ENCODE measurements at regions not wholly inside any gene's neighbourhood (a gene's known extent, or its start where the extent isn't known, plus 50 kb on each side); places are given as distances from the start of the nearest gene placed in this dataset.
"Not testable (repeated sequence)": the region's sequence is repeated elsewhere in the genome, so short reads cannot be mapped to it uniquely, and the experiment has no call there.

DNA sequence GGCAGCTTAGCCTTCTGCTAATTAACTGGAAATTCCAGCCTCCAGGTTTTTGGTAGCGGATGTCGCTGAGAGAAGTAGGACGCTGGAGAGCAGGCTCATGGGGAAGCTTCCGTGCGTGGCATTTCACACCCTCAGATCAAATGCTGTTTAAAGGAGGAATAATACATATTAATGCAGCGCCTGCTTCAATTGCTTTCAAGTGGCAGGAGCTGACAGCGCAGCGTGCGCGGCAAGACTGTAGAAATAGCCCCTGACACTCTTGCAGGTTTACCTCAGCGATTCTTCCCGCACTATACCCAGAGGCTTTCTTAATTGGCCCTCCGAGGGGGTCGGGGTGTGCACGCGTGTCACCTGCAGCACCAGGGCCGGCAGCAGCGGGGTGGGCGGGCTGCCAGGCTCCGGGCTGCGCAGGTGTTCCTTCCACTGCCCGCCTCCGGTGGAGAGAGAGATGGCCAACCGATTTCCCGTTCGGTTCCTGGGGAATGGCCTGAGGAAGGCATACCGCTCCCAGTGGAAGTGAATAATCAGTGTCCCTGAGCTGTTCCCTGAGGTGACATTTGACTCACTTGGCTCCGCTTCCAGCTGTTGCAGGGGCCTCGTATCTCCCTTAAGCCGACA, 427.9 kb downstream of the KCTD16 start:
- DNase-seq (ENCODE audit: low spot score), result no peak

DNA sequence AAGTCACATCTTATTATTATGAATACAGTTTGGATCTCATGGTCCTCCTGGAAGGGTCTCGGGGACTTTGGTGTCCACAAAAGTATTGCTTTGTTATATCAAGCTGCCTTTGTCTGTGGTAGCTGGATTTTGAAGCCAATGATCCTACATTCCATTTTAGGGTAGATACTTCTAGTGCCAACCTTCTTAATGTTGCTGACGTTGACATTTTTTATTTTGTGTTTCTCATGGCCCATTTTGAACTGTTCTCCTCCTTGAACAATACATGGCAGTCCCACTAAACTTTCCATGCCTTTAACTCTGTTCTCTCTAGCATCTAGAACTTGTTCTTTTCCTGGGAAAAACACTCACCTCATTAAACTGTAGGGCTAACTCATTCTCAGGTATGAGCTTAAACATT, 425.8 kb downstream of the KCTD16 start:
- no peak for DNase-seq (ENCODE audit: low spot score)

DNA sequence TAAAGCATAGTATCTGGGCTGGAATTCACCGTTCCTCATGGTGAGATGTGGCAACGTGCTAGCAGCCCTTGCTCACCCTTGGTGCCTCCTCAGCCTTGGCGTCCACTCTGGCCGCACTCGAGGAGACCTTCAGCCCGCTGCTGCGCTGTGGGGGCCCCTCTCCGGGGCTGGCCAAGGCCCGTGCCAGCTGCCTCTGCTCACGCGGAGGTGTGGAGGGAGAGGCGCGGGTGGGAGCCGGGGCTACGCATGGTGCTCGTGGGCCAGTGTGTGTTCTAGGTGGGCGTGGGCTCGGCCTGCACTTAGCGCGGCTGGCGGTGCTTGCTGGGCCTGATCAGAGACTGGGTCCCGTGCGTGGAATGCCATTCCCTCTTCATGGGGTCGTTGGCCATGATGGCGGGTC, 424.2 kb downstream of the KCTD16 start:
- DNase-seq (ENCODE audit: low spot score), result no peak

DNA sequence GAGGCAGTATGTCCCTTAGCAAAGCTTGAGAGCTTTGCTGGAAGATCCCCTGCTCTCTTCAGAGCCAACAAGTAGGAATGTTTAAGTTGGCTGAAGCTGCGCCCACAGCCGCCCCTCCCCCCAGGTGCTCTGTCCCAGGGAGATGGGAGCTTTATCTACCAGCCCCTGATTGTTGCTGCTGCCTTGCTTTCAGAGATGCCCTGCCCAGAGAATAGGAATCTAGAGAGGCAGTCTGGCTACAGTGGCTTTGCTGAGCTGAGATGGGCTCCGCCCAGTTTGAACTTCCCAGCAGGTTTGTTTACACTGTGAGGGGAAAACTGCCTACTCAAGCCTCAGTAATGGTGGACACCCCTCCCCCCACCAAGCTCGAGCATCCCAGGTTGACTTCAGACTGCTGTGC, 423.6 kb downstream of the KCTD16 start:
- DNase-seq (ENCODE audit: low spot score), result not testable (repeated sequence)

DNA sequence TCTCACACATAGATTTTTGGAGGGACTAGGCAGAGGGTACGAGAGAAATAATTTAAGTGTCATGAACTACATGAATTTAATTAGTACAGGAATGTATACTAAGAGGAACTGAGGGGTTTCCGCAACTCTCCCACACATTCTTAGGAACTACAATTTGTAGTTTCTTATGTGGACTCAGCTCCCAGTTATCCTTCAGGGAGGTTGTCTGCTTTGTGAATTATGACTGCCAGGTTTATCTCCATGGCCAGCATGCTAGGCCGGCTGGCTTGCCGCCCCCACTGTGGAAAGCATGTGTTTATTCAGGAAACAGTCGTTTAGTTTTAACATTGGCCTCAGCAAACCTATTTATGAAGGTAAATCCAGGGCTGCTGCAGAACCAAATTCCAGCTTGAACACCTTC, 415.0 kb downstream of the KCTD16 start:
- DNase-seq (ENCODE audit: low spot score), result no peak

DNA sequence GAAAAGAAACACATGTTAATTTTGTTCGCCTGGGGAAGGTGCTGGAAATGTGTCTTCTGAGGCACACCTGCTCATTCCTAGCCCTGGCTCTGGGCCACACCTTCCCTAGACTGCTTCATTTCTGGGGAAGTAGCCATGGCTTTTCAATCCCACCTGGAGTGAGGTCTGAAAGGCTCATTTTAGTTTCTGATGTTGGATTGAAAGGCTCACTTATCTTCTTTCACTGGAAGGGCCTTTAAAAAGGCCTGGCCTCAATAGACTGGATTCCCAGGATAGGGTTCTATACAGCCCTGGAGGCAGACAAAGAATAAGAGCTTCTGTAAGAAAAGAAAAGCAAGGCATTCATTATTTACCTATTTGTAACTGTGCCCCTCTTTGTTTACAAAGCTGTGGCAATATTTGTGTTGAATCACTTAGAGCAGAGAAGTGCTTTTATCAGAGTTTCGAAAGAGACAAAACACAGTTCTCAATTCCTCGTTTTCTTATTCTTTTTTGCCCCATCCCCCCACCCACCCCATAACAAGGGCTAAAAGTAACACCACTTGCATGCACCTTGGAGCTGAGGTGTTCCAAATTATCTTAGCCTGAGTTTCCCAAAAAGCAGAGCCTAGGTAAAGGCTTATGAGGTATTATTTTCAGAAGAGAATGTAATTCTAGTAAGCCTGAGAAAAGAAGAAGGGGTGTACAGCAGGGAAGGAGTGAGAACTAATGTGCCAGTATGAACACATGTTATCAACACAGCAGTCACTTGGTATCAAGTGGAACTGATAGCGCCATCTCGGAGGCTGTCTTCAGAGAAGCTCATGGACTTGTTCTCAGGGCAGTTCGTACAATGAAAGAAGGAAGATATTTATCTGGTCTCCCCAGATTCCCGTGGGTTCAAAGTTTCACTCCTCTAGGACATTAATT, 413.1 kb downstream of the KCTD16 start:
- DNase-seq (ENCODE audit: low spot score), result no peak

DNA sequence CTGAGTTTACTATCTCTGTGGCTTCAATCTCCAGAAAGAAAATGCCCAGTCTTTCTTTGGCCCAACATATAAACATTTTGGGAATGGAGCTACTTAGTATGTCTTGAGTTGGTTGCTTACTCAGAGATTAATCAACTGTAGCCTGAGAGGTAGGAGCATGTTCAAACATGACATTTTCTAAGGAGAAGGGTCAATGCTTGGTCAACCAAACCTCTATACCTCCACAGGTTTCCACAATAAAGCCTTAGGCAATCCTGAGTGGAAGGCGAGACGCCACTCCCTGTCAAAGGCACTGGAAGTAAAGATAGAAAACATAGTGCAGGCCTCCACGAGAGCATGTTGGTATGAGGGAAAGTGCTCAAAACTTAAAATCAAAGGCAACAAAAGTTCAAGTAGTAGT, 411.4 kb downstream of the KCTD16 start:
- DNase-seq (ENCODE audit: low spot score), result no peak

DNA sequence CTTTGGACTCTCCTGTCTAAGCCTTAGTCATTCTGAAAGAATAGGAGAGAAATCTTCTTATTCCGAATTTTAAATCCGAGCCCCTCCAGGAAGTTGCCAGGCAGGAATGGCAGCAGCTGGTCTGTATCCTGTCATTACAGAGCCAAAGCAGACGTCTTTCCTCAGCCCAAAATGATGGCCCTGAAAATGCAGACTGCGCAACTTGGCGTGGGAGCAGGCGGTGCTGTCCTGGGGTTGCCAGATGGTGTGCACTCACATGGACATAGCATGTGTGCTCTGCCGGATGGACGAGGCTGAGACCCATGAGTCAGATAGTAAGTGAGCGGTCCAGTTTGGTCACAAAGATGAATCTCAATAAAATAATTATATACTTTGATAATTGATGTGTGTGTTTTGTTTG, 410.4 kb downstream of the KCTD16 start:
- no peak for DNase-seq (ENCODE audit: low spot score)

DNA sequence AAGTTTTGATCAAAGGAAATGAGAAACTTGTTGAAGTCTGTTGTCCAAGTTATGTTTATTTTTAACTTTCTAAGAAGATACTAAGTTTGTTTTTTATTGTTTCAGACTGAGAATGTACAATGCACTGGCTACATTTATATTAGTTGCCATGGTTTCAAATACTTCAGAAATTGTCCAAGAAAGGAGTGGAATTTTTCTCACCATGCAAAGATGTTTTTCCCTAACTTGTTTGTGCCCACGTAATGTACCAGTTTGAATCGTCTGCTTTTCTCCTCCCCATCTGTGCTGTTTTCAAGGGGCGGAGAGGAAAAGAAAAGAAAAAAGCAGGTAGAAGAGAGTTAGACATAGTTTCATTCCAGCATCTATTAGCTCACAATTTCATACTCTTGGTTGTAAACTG, 407.0 kb downstream of the KCTD16 start:
- DNase-seq (ENCODE audit: low spot score), result no peak

DNA sequence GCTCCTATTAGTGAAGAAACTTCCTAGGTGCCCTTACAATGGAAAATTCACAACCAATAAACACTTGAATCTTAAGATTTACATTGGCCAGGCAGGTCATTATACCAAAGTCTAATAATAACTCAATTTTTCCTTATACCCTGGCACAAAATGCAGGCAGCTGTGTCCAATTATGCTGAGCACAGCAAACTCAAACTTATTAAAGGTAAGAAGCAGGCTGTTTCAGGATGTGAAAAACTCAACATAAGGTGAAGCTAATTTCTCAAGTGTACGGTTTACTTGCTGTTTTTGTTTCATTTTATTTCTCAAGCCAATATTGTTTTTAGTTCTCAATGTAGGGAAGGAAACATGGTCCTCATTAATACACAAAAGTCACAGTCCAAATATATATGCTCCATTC, 405.1 kb downstream of the KCTD16 start:
- no peak for DNase-seq (ENCODE audit: low spot score)

DNA sequence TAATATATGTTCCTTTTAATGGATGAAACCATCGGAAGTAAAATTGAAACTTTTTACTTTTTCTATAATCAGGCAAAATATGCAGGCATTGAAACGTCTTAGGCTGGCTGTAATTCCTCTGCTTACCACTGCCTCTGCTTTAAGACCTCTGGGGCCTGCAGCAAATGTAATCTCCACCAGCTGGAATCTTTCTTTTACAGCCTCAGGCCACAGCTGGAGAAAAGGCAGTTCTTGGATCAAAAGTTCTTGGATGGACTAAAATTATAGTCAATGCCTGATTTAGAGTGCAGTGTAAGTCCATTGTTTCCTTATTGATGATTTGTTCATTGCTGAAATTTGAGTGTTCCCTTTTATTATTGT, 396.7 kb downstream of the KCTD16 start:
- DNase-seq (ENCODE audit: low spot score), result no peak

DNA sequence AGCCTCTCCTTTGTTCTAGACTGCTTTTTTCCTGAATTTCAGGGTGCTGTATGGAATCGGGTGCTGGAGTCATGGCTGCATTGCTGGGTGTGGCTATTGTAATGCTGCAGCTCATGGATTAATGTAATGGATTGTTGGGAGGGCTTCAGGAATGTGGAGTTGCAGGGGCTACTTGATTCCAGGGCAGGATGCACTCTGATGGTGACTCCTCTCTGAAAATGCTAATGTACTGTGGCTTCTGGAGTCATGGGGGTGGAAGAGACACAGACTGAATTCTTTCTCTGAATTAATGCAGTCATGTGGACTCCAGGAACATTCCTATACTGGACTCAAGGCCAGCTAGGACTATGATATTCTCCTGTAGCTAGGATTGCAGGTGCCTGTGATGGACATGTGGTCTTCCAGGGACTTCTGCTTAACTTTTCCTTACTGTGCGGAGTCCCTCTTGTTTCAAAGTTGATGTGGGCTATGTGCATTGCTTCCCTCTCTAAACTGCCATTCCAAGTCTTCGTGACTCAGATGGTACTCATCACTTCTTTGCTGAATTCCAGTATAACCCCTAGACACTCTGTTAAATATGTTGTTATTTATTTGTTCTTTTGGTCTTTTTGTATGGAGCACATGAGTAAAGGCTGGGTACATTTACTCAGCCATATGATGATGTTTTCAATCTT, 396.2 kb downstream of the KCTD16 start:
- DNase-seq (ENCODE audit: low spot score), result no peak

DNA sequence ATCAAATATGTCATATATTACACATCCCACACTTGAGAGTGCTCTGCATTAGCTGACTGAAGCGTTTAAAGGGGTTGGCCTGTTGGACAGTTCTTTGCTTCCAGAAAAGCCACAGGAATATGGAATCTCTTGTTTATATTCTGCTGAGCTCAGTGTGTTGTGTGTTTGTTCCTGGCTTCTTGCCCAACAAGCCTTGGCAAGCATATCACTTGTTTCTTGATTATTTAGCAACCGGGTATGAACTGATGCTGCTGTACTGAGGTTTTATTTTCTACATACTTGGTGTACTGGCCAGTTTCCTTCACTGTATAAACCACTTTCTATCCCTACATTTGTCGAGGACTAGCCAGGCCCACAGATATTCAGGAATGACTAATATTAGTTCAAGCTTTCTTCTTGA, 378.9 kb downstream of the KCTD16 start:
- no peak for DNase-seq (ENCODE audit: low spot score)

DNA sequence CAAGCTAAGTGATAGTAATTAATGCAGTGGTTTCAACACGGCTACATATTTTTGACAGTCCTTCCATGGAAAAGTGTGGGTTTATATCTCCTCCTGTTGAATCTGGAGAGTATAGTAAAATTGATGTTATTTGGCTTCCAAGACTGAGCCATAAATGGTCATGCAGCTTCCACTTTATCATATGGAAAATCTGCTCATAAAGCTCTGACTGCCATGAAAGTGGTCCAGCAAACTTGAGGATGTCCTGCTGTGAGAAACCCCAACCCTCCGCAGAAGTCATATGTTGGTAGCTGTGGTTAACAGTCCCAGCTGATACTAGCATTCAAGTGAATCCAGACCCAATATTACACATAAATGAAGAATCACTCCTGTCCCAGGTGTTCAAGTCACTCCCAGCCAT, 378.3 kb downstream of the KCTD16 start:
- no peak for DNase-seq (ENCODE audit: low spot score)

DNA sequence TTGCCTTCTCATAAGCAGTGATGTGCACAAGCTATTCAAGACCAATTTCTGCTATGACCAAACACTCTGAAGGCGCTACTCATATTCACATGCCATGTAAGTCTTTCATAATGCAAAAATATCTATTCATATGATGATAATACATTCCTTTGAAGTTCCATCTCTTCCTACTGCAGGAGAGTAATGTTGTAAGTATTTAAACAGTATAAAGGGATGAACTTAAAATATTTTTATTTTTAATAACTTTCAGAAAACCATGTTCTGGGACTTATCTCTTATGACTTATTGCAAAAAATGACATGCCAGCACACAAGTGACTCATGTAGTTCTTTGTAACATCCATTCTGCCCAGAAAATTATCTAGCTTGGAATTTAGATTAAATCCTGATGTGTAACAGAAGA, 376.4 kb downstream of the KCTD16 start:
- DNase-seq (ENCODE audit: low spot score), result no peak

DNA sequence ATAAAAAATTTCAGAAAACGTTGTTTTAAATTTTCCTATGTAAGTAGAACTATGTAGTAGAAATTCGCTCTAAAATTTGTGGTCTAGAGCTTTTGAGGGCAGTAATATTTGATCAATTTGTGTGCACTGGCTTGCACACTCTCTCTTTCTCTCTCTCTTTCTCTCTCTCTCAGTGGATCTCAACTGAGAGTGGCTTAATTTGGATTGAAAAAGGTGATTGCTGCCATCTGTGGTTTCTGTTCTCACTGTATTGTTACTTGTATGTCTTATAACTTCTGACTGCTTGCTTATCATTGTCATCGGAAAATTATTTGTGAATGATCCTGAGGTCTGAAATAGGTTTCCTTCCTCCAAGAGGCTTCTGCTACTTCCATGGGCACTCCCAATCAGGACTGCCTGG, 368.2 kb downstream of the KCTD16 start:
- no peak for DNase-seq (ENCODE audit: low spot score)

All from HuH-7.5 (cell line).